NCI-H1694 treated with DMSO at 0.1 percent for 48 hours (cell line): ENCODE measurements at regions not wholly inside any gene's neighbourhood (a gene's known extent, or its start where the extent isn't known, plus 50 kb on each side); places are given as distances from the start of the nearest gene placed in this dataset.
"Not testable (repeated sequence)": the region's sequence is repeated elsewhere in the genome, so short reads cannot be mapped to it uniquely, and the experiment has no call there.

Experiments
- DNase-seq: peaks from one replicate; lab custom pipeline; 2025; lab: John Stamatoyannopoulos, UW

- no peak for DNase-seq
Observed at GRCh38 chr6:120805276-120805675, 529.0 kb downstream of the TBC1D32 start.

- no peak for DNase-seq
Observed at GRCh38 chr6:120804612-120805011, 529.7 kb downstream of the TBC1D32 start.

- DNase-seq: no peak
Observed at GRCh38 chr6:120786682-120787081, 547.6 kb downstream of the TBC1D32 start.

GRCh38 chr6:120786256-120786655 is 548.0 kb downstream of the TBC1D32 start:
- DNase-seq: no peak

- DNase-seq: no peak
Observed at GRCh38 chr6:120785459-120786086, 548.7 kb downstream of the TBC1D32 start.

GRCh38 chr6:120779441-120779840 is 554.8 kb downstream of the TBC1D32 start:
- DNase-seq: no peak

- DNase-seq: no peak
Observed at GRCh38 chr6:120775698-120776097, 558.6 kb downstream of the TBC1D32 start.

- no peak for DNase-seq
Observed at GRCh38 chr6:120774275-120774674, 560.0 kb downstream of the TBC1D32 start.

GRCh38 chr6:120771019-120771418 is 563.3 kb downstream of the TBC1D32 start:
- DNase-seq: no peak

- DNase-seq: no peak
Observed at GRCh38 chr6:120764312-120764711, 570.0 kb downstream of the TBC1D32 start.

GRCh38 chr6:120759570-120759969 is 574.7 kb downstream of the TBC1D32 start:
- no peak for DNase-seq

- not testable (repeated sequence) for DNase-seq
Observed at GRCh38 chr6:120748574-120748973, 585.7 kb downstream of the TBC1D32 start.

GRCh38 chr6:120736740-120737139 is 597.5 kb downstream of the TBC1D32 start:
- DNase-seq: no peak

GRCh38 chr6:120735641-120736040 is 598.6 kb downstream of the TBC1D32 start:
- DNase-seq: no peak

GRCh38 chr6:120711255-120711654 is 623.0 kb downstream of the TBC1D32 start:
- DNase-seq: no peak

- no peak for DNase-seq
Observed at GRCh38 chr6:120700001-120700400, 634.3 kb downstream of the TBC1D32 start.

GRCh38 chr6:120686492-120686891 is 647.8 kb downstream of the TBC1D32 start:
- no peak for DNase-seq

- DNase-seq: no peak
Observed at GRCh38 chr6:120682145-120682544, 652.1 kb downstream of the TBC1D32 start.

GRCh38 chr6:120681204-120681603 is 653.1 kb downstream of the TBC1D32 start:
- DNase-seq: no peak

GRCh38 chr6:120675886-120676285 is 658.4 kb downstream of the TBC1D32 start:
- no peak for DNase-seq

- DNase-seq: no peak
Observed at GRCh38 chr6:120671519-120671918, 662.8 kb downstream of the TBC1D32 start.

GRCh38 chr6:120652506-120652905 is 681.8 kb downstream of the TBC1D32 start:
- no peak for DNase-seq

- DNase-seq: no peak
Observed at GRCh38 chr6:120648713-120649112, 685.6 kb downstream of the TBC1D32 start.

GRCh38 chr6:120646101-120646500 is 688.2 kb downstream of the TBC1D32 start:
- DNase-seq: no peak
